NCI-H1105 (cell line): ENCODE measurements at regions not wholly inside any gene's neighbourhood (a gene's known extent, or its start where the extent isn't known, plus 50 kb on each side); places are given as distances from the start of the nearest gene placed in this dataset.

Experiments
- DNase-seq: peaks from one replicate; lab custom pipeline; 2025; lab: John Stamatoyannopoulos, UW

- no peak for DNase-seq
These were observed 165.3 kb downstream of the RNF152 start for GRCh38 chr18:61727241-61728193.

GRCh38 chr18:61724532-61724931 lies 168.3 kb downstream of the RNF152 start:
- no peak for DNase-seq

GRCh38 chr18:61722247-61722646 lies 170.6 kb downstream of the RNF152 start:
- DNase-seq = no peak

GRCh38 chr18:61720496-61720895 lies 172.3 kb downstream of the RNF152 start:
- DNase-seq = no peak

GRCh38 chr18:61719671-61720070 lies 173.1 kb downstream of the RNF152 start:
- DNase-seq = no peak

- DNase-seq = no peak
These were observed 173.9 kb downstream of the RNF152 start for GRCh38 chr18:61718944-61719343.

- DNase-seq = no peak
These were observed 178.4 kb downstream of the RNF152 start for GRCh38 chr18:61714421-61714820.

- no peak for DNase-seq
These were observed 179.3 kb downstream of the RNF152 start for GRCh38 chr18:61713502-61713901.

- no peak for DNase-seq
These were observed 182.7 kb downstream of the RNF152 start for GRCh38 chr18:61710082-61710620.

GRCh38 chr18:61706276-61706915 lies 186.4 kb downstream of the RNF152 start:
- no peak for DNase-seq

- no peak for DNase-seq
These were observed 189.3 kb downstream of the RNF152 start for GRCh38 chr18:61703508-61703907.

- no peak for DNase-seq
These were observed 190.8 kb downstream of the RNF152 start for GRCh38 chr18:61702007-61702406.

- DNase-seq = no peak
These were observed 193.3 kb downstream of the RNF152 start for GRCh38 chr18:61699397-61700110.

- DNase-seq = no peak
These were observed 195.4 kb downstream of the RNF152 start for GRCh38 chr18:61697306-61697909.

GRCh38 chr18:61694236-61694635 lies 198.6 kb downstream of the RNF152 start:
- no peak for DNase-seq

- DNase-seq = no peak
These were observed 202.2 kb downstream of the RNF152 start for GRCh38 chr18:61690418-61691138.

GRCh38 chr18:61687317-61687716 lies 205.5 kb downstream of the RNF152 start:
- no peak for DNase-seq

- DNase-seq = no peak
These were observed 209.0 kb downstream of the RNF152 start for GRCh38 chr18:61683856-61684255.

- no peak for DNase-seq
These were observed 211.7 kb downstream of the RNF152 start for GRCh38 chr18:61681065-61681464.

GRCh38 chr18:61679836-61680235 lies 213.0 kb downstream of the RNF152 start:
- no peak for DNase-seq

GRCh38 chr18:61677435-61677970 lies 215.3 kb downstream of the RNF152 start:
- no peak for DNase-seq
